ENCODE measurements at regions not wholly inside any gene's neighbourhood (a gene's known extent, or its start where the extent isn't known, plus 50 kb on each side); places are given as distances from the start of the nearest gene placed in this dataset.
"Not testable (repeated sequence)": the region's sequence is repeated elsewhere in the genome, so short reads cannot be mapped to it uniquely, and the experiment has no call there.

DNA sequence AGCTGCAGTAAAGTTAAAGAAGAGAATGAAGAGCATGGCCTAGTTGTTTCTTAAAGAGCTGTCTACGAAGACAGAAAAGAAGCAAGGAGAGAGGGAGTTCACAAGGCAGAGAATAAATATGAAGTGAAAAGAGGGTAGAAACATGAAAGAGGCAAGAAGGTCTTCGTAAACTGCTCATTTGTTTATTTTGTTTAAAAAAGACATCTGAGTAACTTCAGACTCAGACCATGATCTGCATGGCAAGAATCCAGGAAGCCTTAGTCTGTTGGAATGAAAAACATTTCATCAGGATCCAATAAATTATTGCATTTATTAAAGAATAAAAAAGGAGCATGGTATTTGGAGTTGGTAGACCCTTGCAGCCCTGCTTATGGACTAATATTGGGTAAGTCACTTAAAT, 151.1 kb downstream of the SEM1 start:
- no peak for DNase-seq

DNA sequence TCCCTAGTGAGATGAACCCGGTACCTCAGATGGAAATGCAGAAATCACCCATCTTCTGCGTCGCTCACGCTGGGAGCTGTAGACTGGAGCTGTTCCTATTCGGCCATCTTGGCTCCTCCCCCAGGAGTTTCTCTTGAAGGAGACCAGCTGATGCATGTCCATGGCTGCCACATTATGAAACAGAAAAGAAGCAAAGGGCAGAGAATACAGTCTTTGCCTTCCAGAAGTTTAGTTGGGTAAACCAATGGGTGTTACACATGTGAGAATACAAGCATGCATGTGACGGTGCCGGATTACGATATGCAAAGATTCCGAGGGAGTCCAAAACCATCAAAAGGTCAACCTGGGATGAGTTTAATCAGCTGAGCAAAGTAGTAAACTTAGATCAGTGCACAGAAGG, 151.6 kb downstream of the SEM1 start:
- no peak for DNase-seq

DNA sequence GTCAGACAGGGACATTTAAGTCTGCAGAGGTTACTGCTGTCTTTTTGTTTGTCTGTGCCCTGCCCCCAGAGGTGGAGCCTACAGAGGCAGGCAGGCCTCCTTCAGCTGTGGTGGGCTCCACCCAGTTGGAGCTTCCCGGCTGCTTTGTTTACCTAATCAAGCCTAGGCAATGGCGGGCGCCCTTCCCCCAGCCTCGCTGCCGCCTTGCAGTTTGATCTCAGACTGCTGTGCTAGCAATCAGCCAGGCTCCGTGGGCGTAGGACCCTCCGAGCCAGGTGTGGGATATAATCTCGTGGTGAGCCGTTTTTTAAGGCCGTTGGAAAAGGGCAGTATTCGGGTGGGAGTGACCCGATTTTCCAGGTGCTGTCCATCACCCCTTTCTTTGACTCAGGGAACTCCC, 152.0 kb downstream of the SEM1 start:
- not testable (repeated sequence) for DNase-seq

DNA sequence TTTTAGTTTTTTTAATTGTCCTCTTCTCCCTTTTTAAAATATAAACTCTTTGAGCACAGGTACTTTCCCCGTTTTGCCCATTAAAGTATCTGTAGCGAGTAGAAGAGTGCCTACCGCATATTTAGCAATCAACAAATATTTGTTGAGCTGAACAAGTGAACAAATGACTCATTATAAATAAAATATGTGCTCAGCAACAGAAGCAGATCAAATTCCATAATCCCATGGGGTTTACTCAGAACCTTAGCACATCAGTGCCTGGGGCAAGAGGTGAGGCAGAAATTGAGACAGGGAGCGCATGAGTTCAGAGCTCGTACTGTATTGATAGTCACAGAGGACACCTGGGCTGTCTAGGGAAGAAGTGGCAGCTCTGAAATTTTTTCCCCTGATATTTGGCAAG, 161.0 kb downstream of the SEM1 start:
- no peak for DNase-seq

DNA sequence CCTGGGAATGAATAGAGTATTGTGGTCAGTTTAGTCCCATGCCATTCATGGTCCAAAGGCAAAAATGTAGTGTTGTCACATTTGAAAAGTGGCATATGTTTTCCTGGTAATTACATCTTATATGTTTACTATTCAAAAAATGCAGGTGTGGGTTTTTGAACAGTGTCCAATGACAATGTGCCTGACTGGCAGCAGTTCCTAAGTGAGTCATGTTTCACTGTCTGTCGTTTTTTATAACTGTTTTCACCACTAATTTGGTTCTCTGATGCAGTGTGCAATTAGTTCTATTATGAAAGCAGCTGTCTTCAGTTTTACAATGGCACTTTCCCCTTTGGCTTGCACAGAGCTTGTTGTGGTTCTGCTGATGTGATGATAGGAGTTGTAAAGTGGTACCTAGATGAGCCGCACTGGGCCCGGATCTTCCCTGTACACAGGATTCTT, 162.3 kb downstream of the SEM1 start:
- no peak for DNase-seq

DNA sequence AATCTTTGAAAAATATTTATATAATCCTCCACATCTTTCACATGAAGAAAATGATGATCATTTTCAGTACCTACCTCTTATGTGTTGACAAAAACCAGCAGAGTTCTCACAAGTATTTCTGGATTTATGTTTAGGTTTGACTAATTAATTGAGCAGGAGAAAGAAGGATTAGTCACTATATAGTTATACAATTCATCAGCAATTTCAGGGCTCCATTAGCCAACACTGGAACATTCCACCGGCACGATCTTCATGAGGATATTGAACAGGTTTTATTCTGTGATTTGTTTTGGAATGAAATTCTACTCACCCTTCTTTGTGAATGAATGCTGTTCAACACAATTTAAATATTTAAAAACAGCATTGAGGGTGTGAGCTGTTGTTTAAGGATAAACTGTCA, 163.2 kb downstream of the SEM1 start:
- no peak for DNase-seq

DNA sequence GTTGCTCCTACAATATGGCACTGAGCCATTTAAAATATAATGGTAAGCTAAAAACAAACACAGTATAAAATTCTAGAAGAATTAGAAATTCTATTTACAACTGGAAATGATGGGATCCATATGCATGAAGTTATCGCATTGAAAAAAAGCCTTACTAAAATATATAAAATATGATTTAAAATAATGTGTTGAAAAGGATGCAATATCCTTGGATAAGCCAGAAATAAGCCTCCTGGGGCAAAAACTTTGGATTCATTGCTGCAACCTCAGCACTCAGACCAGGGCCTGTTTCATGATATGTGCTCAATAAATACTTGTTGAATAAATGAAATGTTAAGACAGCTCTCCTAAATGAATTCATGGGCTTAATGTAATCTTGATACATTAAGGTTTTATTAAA, 170.2 kb downstream of the SEM1 start:
- DNase-seq: no peak

DNA sequence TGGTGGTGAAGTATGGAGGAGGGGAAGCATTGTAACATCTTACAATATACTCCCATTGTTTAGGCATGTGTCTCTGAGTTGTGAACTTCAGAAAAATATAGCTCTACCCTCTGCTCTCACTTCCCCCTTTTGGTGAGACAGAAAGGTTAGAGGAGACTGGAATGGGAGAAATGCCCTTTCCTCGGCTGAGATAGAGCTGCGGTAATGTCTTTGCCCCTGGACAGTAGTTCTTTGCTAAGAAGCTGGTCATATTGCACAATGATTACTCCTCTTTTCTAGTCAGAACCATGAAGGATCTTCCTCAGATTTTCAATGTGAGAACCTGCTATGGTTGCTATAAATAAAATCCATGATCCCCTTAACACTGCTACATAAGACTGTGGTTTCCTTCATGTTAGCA, 171.0 kb downstream of the SEM1 start:
- DNase-seq: peak; percentile 14 to 44 (median 29)

DNA sequence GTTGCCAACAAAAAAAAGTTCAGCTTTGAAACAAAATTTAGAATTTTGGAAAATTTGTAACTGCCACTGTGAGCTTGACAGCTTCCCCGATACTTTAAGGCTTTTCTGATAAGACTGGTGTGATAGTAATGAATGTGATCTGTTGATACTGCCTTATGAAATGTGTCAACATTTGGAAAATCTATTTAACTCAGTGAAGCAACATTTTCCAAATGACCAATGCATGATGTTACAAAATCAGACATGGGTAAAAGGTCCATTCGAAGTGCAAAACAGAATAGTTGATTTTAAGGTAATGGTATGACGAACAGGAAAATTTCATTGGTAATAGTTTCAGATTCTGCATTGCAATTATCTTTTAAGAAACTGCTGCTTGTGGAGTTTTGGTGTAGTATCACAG, 175.4 kb downstream of the SEM1 start:
- peak in 1 of 3 donors; percentile 7 for DNase-seq

DNA sequence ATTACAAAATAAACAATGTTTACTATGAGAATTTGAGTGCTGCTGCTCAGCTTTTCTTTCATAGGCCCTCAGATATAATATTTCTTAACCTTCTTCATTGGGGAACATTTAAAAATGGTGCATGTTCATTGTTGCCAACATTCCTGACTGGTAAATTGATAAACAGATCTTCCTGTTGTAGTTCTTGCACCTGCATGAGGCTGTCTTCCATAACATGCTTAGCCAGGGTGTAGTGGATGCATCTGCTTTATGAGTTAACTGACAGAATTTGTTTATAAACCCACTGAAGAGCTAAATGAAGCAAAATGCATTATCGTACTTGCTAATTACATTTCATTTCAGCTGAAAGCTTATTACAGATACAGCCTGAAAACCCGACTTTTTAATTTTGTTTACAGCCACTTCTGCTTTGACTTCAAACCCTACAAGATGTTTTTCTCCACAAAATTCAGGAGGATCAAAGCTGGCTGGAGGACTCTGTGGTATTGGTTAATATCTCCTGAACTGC, 177.2 kb downstream of the SEM1 start:
- DNase-seq: no peak

DNA sequence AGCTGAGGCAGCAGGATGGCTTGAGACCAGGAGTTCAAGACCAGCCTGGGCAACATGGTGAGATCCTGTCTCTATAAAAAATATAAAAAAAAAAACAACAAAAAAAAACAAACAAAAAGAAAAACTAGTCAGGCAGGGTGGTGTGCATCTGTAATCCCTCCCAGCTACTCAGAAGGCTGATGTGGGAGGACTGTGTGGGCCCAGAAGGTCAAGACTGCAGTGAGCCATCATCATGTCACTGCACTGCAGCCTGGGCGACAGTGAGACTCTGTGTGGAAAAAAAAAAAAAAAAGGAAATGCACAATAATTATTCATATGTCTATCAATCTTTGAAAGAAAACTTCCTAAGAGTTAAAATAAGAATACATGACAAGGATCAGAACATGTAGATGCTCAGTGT, 178.3 kb downstream of the SEM1 start:
- DNase-seq: peak; percentile 44 to 64 (median 45)

DNA sequence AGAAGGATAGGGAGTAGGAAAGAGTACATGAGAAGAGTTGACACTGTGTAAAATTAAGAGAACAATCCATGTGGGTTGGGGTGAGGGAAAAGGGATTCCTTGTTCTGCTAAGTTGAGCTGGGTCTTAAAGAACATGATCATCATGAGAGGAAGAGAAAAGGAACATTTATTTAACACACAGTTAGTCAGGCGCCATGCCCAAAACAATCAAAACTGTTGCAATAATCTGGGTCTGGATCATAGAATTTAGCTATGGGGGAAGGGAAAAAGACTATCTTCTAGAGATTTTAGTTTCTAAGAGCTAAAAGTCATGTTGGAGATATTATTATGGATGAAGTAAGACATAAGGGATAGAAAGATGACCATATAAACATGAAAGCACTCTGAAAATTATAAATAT, 178.9 kb downstream of the SEM1 start:
- DNase-seq: no peak

DNA sequence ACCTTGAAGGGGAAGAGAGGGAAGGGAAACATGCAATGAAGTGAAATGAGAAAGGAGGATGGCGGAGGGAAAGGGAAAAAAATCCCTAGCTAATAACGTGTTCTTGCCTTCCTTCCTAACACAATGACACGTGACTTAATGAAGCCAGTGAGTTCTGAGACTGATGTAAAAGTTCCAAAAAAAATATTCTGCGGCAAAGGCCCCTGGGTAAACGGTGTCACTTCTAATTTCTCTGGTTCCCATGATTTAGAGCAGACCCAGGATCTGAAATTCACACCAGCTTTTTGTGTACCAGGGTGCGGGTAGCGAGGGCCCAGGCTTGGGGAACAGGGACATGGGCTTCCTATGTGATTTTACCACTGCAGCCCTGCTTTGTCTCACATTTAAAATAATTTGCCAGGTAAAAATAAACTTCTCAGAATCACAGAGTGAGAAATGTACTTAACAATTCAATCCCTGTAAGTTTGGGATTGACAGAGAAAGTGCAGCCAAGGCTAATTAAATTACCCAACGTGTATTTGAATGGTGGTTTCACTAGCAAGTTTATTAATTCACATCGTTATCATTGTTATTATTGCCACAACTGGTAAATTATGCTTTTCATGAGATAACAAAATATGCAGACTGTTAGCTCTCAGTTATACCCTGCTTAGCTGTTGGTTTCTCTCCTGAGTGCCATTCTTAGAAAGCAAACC, 182.4 kb downstream of the SEM1 start:
- no peak for DNase-seq

DNA sequence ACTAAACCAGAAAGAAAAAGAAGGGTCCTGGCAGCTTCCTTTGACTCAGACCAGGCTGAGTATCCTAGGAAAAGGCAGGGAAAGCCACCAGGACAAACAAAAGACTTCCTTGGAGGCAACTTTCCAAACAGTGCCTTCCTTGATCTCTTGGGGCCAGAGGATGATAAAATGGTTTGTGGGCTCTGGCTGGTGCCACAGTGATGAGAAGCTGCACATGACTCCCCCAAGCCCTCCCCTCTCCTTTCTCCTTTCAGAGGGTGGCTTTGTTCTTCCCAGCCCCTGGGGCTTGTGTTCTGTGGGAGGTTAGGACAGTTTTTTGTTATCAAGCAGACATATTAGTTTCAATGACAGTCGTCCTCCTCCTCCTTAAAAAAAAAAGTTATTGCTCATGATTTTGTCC, 183.2 kb downstream of the SEM1 start:
- DNase-seq: no peak

DNA sequence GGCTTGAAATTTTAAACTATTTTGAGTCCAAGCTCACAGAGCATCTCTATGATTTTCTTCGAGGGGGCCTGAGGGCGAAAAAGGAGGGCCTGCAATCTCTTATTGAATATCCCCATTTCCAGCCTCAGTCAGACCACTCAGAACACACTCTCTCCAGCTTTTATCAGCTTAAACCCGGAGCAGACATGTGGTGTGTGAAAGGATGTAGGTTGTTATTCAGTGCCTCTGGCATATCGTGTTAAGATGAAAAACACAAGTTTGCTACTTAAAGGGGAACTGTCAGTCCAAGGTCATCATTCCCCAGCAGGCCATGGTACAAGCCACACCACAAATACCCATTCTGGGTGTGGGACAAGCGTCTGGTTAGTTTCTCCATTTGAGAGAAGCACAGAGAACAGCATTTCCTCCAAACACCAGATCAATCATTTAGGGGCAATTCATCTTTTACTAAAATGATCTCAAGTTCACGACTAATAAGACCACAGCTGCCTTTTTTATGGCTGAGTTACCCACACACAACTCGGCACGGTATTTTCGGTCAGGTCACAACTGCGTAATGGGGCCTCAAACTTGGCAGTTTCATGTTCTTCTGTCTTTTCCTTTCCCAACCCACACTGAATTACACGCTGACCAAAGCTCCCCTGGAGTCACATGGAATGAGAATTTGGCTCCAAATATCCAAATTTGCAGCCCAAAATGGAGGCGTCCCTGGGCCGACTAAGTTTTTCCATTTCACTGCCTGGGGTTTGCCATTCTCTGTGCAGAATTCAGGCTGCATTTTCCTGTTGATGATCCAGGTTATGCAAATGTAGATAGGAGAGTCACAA, 188.4 kb downstream of the SEM1 start:
- DNase-seq: no peak

DNA sequence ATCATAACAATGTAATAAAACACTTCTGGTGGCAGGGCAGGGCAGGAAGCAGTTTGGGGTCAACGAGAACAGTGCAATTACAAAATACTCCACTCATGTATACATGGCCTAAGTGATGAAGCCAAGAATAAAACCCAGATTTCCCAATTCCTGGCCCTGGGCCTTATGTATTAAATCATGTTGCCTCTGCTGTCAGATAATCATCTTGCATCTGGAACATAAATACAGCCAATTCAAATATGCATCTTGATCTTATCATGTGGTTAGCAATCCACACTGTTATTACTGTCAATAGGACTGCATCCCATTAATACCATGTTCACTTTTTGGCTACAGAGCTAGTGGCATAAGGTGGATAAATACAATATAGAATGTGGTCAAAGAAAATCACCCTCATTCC, 186.5 kb upstream of the SLC25A13 start:
- DNase-seq: no peak

DNA sequence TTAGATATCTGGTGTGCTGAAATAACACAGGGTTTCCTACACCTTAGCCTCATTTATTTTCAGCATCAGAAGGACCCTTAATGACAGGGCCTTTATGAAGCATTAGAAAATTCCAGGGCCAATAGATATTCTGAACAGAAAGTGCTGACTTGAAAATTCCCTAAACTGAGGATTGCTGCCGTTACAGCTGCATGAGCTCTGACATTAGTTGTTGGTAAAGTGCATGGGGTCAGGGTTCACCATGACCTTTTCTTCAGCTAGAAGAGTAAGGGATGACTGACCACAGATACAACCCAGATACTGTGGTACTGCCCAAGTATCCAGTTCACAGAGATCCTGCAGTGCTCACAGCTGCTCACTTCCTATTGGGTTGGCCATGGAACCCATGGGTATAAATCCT, 181.7 kb upstream of the SLC25A13 start:
- no peak for DNase-seq

DNA sequence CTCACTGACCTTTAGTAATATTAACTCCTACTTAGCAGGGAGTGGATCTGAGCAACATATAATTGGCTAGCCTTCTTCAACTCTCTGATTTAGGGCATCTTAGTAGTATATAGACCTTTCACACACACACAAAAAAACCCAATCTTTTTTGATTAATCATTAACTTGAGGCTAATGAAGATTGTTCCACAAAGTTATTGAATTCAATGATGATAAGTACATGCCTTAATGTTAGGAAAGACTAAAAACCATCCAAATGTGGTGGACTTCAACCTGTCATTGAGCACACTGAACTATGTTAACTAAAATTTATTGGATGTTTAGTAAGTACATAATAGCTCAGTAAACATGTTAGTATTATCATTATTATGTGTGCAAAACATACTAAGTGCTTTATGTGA, 179.4 kb upstream of the SLC25A13 start:
- no peak for DNase-seq

DNA sequence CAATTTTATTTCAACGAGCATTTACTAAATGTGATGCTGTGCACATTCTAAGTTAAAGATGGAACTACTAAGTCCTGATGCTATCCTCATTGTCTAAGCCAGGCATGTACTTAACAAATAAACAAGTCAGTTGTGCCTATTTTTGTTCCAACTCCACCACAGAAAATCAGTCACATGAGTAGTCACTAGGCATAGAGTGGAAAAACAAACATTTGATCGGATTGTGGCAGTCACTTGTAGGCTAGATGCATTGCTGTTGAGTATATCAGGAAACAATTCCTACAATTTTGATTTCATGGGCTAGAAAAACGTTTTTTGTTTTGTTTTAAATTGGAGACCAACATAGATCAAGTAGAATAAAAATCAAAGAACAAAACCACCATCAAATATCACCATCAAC, 177.6 kb upstream of the SLC25A13 start:
- no peak for DNase-seq

DNA sequence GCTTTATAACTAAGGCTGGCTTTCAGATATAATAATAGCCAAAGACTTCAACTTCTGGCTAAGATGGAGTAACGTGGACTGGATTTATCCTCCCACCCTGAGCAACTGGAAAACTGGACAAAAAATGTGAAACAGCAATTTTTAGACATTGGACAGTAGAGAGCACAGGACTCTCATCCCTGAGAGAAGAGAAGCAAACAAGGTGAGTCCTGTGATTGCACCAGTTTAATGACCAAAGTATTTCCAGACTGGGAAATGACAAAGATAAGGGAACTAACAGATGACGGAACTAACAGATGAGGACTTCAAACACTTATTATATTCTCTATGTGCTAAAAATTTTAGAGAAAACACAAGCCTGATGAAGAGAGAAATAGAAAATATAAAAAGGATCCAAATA, 175.7 kb upstream of the SLC25A13 start:
- DNase-seq: no peak

DNA sequence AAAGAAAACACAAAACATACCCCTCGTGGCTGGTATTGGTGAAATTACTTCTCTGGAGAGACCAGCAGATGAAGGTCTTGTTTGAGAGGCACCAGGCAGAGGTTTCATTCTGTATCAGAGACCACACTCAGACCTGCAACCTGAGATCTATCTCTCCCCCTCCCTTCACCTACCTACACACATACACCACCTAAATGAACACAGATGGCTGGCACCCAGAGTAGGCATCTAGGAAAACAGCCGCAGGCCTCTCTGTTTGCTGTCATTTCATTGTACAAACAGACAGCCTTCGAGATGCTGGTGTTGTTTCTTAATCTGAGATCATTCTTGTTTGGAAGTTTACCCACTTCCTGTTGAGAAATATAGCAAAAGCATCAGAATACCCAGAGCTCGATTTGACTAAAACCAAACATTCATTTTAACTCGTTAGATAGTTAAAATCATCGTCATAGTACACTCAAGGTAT, 173.9 kb upstream of the SLC25A13 start:
- DNase-seq: peak in 1 of 3 donors; percentile 8

DNA sequence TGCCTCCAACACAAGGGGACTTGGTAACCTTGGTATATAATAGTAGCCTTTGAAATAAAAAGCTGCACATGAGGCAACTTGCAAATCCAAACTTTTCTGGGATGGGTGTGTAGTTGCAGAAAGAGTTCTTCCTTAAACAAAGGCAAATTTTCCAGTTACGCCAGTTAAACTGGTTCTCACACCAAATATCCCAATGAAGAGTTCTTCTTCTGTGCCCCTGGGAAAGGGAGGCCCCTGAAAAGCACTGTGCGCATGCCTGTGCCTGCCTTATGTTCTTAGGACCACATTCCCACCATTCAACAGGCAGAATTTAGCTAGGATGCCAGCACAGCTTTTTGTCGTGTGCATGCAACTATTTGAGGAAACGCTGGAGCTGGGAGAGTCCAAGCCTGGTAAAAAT, 164.8 kb upstream of the SLC25A13 start:
- DNase-seq: no peak

DNA sequence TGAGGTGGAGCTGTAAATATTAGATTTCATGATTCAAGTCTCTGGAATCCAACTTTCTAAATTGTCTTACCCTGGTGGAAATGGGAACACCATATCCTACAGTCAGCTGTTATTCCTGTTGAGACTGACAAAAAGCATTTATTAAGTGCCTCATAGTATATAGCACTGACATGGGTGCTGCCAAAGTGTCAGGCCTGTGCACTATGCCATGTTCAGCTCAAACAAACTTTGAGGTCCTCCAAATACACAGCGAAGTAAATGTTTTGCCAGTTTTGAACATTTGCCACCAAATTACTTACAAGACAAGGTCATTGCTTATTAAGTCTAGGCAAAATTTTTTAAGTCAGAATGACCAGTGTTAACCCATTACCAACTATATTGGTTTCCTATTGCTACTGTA, 162.9 kb upstream of the SLC25A13 start:
- no peak for DNase-seq

DNA sequence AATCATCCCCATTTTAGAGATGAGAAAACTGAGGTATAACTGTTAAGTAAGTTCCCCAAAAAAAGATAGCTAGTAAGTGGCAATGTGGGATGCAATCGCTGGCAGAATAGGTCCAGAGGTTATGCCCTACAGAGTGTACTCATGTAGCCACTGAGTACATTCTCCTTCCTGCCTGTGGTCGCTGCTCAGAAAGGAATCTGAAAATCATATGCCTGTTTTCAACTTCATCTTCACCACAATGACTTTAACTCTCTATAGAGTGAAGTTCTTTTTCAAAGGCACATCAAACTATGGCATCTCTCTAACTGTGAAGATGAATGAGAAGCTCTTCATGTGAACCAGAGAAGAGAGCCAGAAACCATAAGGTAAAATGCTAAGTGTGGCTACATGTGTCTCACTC, 162.2 kb upstream of the SLC25A13 start:
- no peak for DNase-seq

All from suppressor macrophage treated with lipopolysaccharide for 1 hour (primary cell).